Left lung (tissue), 4 donors: ENCODE measurements at regions not wholly inside any gene's neighbourhood (a gene's known extent, or its start where the extent isn't known, plus 50 kb on each side); places are given as distances from the start of the nearest gene placed in this dataset.

Experiments used
- ATAC-seq: fragments of 200-7000 bp; cut with Tn5 transposase; one replicate; pipeline ENCODE4 v1.9.1; 2020; ENCODE audit warnings: moderate library complexity
- DNase-seq, 4 donors: peaks; one replicate each; pipeline ENCODE4 v3.0.0-alpha.2; 2013 to 2020
- H3K27ac ChIP-seq, 2 donors: fragments of 200-600 bp; sonication (generic) in 1 of 2; one replicate each; pipeline versions ENCODE4 v1.5.0 to v1.8.0; 2020 to 2021
- H3K27me3 ChIP-seq, 2 donors: fragments of 200-600 bp; sonication (generic) in 1 of 2; one replicate each; pipeline versions ENCODE4 v1.5.0 to v1.8.0; 2020 to 2021
- H3K36me3 ChIP-seq, 2 donors: fragments of 200-600 bp; sonication (generic) in 1 of 2; one replicate each; pipeline versions ENCODE4 v1.5.0 to v1.8.0; 2020 to 2021
- H3K4me1 ChIP-seq, 2 donors: fragments of 200-600 bp; one replicate each; pipeline ENCODE4 v1.8.0; 2021
- H3K4me3 ChIP-seq, 2 donors: fragments of 200-600 bp; sonication (generic) in 1 of 2; one replicate each; pipeline versions ENCODE4 v1.5.0 to v1.8.0; 2020 to 2021; ENCODE audit warnings: mild to moderate bottlenecking in 1 of 2
- H3K9me3 ChIP-seq, 2 donors: fragments of 200-600 bp; sonication (generic) in 1 of 2; one replicate each; pipeline versions ENCODE4 v1.5.0 to v1.8.0; 2020 to 2021
- intact Hi-C, 2 donors: fragments of 100-400 bp; cut with DNase I; formaldehyde crosslinking; loops; one replicate each; pipeline versions ENCODE4 v1.11.2 to v1.14.2; 2022
- TF ChIP-seq, protein P1 (sequence below), 2 donors: fragments of 200-600 bp; sonication (generic) in 1 of 2; IDR thresholded peaks; one replicate each; pipeline versions ENCODE4 v1.5.0 to v1.8.0; 2021; ENCODE audit warnings: antibody characterized with exemption in 2 of 2
- donor health status: DM: no; HTN: yes; CAD: no.
- donor health status: DM: no; HTN: no; CAD: no.

- no peaks in the 10 kb centered on the region for H3K36me3 ChIP-seq
- no peak for ATAC-seq
- DNase-seq = no peak
- H3K4me3 ChIP-seq = no peak overlapping the region
- no peaks in the 10 kb centered on the region for H3K9me3 ChIP-seq
- TF ChIP-seq, protein P1, sequence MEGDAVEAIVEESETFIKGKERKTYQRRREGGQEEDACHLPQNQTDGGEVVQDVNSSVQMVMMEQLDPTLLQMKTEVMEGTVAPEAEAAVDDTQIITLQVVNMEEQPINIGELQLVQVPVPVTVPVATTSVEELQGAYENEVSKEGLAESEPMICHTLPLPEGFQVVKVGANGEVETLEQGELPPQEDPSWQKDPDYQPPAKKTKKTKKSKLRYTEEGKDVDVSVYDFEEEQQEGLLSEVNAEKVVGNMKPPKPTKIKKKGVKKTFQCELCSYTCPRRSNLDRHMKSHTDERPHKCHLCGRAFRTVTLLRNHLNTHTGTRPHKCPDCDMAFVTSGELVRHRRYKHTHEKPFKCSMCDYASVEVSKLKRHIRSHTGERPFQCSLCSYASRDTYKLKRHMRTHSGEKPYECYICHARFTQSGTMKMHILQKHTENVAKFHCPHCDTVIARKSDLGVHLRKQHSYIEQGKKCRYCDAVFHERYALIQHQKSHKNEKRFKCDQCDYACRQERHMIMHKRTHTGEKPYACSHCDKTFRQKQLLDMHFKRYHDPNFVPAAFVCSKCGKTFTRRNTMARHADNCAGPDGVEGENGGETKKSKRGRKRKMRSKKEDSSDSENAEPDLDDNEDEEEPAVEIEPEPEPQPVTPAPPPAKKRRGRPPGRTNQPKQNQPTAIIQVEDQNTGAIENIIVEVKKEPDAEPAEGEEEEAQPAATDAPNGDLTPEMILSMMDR (IDR thresholded peaks at IDR 0.05) = no peak
- no peaks in the 10 kb centered on the region for H3K4me1 ChIP-seq
- no peaks in the 10 kb centered on the region for H3K27me3 ChIP-seq
- intact Hi-C loops = no loop called here
- no peak overlapping the region for H3K27ac ChIP-seq
These were observed 194.3 kb downstream of the ARL4A start for GRCh38 chr7:12881712-12882111.

DNA sequence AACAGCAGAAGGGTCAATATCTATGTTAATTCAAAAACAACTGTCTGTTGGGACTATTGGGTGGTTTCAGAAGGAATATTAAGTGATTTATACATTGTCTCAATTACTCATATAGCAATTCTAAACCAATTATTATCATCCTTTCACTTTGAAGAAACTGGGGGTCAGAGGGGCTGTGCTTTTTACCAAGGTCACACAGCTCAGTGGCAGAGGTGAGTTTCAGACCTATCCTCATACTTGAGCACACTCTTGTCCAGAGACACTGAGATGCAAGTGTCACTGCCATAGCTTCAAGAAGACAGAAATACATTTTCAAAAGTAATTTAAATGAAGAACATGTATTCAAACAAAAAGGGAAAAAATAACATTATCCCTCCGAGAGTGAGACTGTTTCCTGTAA is 195.3 kb downstream of the ARL4A start:
- Histone ChIP-seq H3K27me3 (no peaks in the 10 kb centered on the region), H3K9me3 (no peaks in the 10 kb centered on the region), H3K27ac (no peak overlapping the region), H3K4me1 (no peaks in the 10 kb centered on the region), H3K36me3 (no peaks in the 10 kb centered on the region), H3K4me3 (no peak overlapping the region)
- ATAC-seq = no peak
- TF ChIP-seq, protein P1 (IDR thresholded peaks at IDR 0.05) = no peak
- intact Hi-C loops = no loop called here
- no peak for DNase-seq

DNA sequence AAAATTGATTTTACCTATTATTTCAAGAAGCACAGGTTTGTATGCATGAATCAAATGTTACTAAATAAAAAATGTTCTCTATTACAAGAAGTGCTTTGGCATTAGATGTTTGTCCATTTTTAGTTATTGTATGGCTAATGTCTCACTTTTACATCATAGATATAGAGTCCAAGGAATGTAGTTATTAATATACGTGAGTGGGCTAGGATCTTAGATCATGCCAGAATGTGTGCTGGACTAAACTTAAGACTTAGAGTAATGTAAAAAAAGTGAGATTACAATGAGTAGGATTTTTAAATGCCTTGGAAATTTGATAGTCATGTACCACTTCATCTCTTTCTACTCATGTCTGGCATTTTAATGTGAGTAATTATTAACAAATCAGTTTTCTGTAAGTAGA is 196.6 kb downstream of the ARL4A start:
- Histone ChIP-seq H3K4me3 (no peak overlapping the region), H3K27me3 (no peaks in the 10 kb centered on the region), H3K9me3 (no peaks in the 10 kb centered on the region), H3K36me3 (no peaks in the 10 kb centered on the region), H3K4me1 (no peaks in the 10 kb centered on the region), H3K27ac (no peak overlapping the region)
- intact Hi-C loops = no loop called here
- TF ChIP-seq, protein P1 (IDR thresholded peaks at IDR 0.05) = no peak
- DNase-seq = no peak
- ATAC-seq = no peak

GRCh38 chr7:12884856-12885440 is 197.5 kb downstream of the ARL4A start:
- DNase-seq (no peak), ATAC-seq (no peak)
- H3K4me3 ChIP-seq = no peak overlapping the region
- no peaks in the 10 kb centered on the region for H3K27me3 ChIP-seq
- H3K4me1 ChIP-seq = no peaks in the 10 kb centered on the region
- no peak overlapping the region for H3K27ac ChIP-seq
- no peaks in the 10 kb centered on the region for H3K36me3 ChIP-seq
- H3K9me3 ChIP-seq = no peaks in the 10 kb centered on the region
- TF ChIP-seq, protein P1 (IDR thresholded peaks at IDR 0.05) = no peak
- intact Hi-C loops = no loop called here

DNA sequence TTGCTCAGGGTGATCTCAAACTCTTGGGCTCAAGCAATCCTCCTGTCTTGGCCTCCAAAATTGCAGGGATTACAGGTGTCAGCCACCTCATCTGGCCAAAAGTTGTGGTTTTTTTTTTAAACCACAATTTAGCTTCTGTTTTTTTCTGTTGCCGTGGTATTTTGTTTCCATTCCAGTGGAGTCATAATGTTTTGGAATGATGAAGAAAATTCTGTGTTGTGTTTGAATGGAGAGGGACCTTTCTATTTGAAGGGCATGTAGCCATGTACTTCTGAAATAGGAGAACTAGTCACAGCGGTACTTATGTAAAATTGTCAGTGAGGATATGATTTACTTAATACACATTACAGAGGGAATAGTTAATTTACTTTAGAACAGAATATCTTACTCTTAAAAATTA is 201.3 kb downstream of the ARL4A start:
- Histone ChIP-seq H3K36me3 (no peaks in the 10 kb centered on the region), H3K9me3 (no peaks in the 10 kb centered on the region), H3K27me3 (no peaks in the 10 kb centered on the region), H3K4me3 (no peak overlapping the region), H3K27ac (no peak overlapping the region), H3K4me1 (no peaks in the 10 kb centered on the region)
- intact Hi-C loops = no loop called here
- ATAC-seq (no peak), DNase-seq (no peak)
- TF ChIP-seq, protein P1 (IDR thresholded peaks at IDR 0.05) = no peak
